ENCODE measurements at regions not wholly inside any gene's neighbourhood (a gene's known extent, or its start where the extent isn't known, plus 50 kb on each side); places are given as distances from the start of the nearest gene placed in this dataset.

DNA sequence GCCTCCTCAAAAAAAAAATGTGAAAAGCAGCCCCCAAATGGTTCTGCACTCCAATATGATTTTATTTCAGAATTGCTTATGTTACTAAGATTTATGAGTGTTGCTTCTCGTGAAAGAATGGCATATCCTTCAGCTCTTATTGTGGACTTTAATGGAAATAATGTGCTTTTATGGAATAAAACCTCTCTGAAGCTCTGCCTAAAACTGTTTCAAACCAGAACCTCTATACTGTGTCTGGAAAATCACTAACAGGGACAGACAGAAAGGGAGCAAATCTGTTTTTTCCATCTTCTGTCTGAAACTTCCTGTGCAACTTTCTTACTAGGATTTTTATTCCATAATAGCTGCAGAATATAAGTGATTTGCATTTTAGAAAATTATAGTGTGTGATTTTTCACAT is 493.1 kb downstream of the ANKRD50 start:
- DNase-seq (ENCODE audit: low spot score): no peak

DNA sequence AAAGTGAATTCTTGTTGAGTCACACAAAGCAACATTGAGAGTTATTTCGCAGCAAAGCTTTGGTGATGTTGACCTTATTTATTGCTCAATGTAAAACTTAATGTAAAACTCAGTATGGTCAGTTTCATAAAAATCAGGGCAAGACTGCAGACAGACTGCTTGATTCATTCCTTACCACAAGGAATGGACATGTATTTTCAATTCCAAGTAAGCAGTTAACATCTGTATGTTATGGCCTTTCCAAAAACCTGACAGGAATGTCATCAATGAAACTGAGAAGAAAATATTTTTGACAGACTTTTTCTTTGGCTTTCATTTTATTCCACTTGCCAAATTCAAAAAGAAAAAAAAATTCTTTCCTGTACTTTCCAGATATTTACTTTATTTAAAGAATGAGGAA is 488.3 kb downstream of the ANKRD50 start:
- no peak for DNase-seq (ENCODE audit: low spot score)

DNA sequence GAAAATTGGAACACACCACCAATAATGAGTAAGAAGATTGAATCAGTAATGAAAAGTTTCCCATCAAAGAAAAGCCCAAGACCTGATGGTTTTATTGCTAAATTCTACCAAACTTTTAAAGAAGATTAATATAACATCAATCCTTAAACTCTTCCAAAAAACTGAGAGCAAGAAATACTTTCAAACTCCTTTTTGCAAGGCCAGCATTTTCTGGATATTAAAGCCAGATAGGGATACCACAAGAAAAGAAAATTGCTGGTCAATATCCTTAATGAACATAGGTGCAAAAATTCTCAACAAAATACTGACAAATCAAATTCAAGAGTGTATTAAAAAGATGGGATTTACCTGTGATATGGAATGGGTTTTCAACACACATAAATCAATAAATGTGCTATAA is 484.6 kb downstream of the ANKRD50 start:
- DNase-seq (ENCODE audit: low spot score): no peak

GRCh38 chr4:124230268-124230667 is 482.3 kb downstream of the ANKRD50 start:
- DNase-seq (ENCODE audit: low spot score): no peak

DNA sequence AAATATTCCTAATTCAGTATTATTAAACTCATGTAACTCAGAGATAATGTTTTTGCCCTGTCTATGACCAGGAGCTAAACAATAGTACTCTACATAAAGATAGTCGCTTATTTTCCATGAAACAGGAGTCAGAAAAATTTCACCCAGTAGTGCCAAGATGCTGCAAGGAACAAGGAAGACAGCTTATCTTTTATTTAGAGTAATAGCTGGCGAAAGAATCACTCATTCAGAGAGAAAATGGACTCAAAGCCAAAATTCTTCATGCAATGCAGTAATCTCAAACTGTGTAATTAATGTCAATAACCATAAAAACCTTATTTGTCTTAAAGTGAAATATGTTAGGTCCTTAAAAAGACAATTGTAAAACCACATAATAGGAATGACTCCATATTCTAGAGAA is 477.8 kb downstream of the ANKRD50 start:
- DNase-seq (ENCODE audit: low spot score): no peak

DNA sequence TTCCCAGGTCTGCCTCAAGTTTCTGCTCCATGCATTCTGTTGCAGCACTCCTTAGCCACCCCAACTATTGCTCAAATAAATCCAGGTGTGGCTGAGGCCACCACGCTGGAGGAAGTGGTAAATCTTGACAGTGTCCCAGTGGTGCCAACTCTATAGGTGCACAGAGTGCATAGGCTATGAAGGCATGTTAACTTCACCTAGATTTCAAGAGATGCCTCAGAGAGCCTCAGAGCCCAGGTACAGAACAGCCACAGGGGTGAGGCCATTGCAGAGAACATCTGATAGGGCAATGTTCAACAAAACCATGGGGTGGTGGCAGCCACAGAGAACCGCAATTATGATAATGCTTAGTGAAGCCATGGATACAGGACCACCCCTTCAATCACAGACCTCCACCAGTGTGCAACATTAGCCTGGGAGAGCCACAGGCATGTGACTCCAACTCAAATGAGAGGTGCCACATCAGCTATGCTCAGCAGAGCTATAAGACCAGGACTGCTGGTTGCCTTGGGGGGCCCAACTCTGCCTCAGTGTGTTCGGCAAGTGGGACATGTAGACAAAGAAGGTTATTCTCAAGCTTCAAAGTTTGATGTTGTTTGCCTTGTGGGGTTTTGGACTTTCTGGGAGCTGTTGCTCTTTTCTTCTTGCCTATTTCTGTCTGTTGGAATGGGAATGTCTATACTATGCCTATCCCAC is 468.7 kb downstream of the ANKRD50 start:
- DNase-seq (ENCODE audit: low spot score): no peak

- no peak for DNase-seq (ENCODE audit: low spot score)
Observed at GRCh38 chr4:124253080-124253479, 459.5 kb downstream of the ANKRD50 start.

DNA sequence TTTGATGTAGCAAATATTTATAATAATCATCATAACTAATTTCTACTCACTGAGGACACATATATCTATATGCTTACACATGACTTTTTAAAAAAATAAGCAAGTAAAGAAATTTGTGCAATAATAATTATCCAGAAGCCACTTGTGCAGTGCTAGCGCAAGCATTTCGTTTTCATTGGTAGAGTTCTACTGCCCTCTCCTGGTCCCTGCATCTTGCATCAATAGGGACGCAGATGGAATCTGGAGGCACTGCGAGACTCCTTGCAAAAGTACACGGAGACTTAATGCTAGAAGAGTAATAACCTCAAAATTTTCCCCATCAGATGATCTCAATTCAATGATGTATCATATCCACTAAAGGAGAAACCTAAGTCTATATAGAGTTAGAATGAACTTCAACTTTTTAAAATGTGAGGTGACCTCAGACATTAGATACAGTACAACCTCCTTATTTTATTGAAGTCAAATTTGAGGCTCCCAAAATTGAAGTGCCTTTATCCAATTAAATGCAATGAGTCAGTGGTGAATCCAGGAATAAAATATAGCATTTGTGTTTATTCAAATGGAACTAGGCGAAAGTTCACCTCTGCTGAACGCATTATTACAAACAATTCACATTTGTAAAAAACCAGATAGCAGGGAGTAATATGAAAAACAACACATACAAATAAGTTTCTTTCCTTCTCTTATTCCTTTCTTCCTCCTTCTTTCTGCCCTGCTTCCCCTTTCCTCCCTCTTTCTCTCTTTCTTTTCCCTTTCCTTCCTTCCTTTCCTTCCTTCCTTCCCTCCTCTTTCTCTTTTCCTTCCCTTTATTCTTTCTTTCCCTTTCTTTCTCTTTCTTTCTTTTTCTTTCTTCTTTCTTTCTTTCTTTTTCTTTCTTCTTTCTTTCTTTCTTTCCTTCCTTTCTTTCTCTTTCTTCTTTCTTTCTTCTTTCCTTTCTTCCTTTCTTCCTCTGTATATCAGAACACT is 450.0 kb downstream of the ANKRD50 start:
- peak; percentile 7 for DNase-seq (ENCODE audit: low spot score)

DNA sequence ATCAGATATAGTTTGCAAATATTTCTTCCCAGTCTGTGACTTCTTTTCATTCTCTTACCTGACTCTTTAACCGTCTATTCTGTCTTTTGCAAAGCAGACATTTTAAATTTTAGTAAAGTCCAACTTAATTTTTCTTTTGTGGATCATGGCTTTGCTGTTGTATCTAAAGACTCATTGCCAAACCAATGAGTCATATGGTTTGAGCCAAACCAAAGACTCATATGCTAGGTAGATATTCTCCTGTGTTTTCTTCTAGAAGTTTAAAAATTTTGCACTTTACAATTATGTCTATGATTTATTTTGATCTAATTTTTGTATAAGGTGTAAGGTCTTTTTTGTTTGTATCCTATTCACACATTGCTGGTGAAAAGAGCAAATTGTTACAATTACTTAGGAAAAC is 446.8 kb downstream of the ANKRD50 start:
- DNase-seq (ENCODE audit: low spot score): no peak

DNA sequence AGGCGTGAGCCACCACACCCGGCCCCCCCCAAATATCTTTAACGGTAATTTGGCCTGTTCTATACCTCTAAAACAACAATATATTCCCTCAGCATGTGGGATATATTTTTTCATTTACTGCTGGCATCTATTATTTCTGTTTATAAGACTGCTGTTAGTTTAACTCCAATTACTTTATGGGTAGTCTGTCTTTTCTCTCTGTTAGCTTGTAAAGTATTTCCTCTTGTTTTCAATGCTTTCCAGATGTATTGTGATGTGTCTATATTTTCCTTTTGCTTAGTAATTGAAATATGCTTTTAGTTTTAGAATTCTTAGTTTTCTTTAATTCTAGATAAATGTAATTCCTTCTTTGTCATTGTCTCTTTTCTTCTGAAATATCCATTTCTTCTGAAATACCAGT is 445.8 kb downstream of the ANKRD50 start:
- DNase-seq (ENCODE audit: low spot score): no peak

DNA sequence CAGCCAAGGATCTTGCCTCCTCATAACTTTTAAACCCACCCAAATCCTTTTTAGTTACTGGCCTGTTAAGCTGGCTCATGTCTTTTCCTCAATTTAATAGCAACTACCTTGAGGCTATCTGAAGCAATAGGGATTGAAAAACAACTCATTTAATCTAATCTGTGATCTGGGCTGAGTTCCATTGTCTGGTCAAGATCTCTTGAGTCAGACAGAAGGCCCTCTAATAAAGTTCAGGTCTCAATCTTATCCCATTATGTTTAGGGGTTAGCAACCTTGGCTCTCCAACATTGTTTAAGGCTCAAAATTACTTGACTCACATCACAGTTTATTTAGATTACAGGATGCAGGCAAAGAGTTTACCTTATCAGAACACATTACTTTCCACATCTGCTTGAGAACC is 436.1 kb downstream of the ANKRD50 start:
- no peak for DNase-seq (ENCODE audit: low spot score)

GRCh38 chr4:124277691-124278090 is 434.8 kb downstream of the ANKRD50 start:
- DNase-seq (ENCODE audit: low spot score): no peak

DNA sequence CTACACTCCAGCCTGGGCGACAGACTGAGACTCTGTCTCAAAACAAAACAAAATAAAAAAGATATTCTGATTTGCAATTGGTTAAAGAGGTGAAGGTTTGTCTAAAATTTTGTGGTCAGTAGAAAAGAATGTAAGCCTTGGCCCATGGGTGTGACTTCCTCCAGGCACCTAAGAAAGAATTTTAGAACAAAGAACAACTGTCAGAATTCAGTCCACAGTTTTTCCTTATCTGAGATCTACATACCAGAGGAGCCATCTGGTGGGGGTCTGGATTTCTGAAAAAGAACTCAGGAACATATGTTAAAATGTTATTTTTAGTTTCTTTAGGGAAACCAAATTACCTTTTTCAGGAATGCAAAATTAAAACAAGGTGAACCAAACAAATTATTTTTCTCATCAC is 434.1 kb downstream of the ANKRD50 start:
- DNase-seq (ENCODE audit: low spot score): no peak

DNA sequence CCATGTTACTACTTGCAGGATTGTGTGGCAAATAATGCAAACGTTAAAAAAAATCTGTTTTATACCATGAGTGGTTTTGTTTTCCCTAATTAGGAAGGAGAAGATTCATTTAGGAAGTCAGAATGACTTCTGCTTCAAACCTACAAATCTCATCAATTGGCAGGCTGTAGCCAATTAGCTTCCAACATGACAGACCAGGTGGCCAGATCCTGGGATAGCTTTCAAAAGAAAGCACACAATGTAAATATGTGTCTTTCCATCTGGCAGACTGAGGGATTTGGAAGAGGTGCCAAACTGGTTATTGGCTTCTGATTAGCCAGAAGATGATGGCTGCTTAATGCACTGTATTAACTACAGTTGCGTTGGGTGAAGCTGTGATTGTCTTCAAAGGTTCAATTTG is 432.8 kb downstream of the ANKRD50 start:
- no peak for DNase-seq (ENCODE audit: low spot score)

DNA sequence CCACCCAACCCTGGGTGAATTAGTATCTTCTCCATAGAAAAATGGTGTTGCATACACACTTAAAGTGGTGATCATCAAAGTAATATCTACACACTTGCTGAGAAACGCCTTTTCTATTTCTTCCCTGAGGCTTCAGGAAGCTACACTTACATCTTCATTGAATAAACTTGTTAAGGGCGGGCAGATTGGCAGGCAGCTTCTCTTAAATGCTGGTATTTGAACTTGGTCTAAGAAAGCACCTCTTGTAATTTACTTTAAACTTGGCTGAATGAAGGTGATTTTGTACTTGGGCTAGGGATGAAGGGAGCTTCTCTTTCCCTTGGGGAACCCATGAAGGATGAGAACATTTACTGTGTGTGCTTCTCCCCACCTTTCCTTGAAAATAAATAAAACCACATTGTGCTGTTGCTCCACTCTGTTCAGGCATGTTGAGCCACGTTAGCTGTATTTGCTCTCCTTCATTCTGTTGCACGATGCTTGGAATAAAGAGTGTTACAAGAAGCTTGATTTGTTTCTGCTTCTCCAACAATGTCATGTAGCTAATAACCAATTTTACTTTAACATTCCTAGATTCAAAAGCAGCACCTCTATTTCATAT is 430.1 kb downstream of the ANKRD50 start:
- DNase-seq (ENCODE audit: low spot score): no peak

GRCh38 chr4:124288706-124289486 is 423.6 kb downstream of the ANKRD50 start:
- no peak for DNase-seq (ENCODE audit: low spot score)

DNA sequence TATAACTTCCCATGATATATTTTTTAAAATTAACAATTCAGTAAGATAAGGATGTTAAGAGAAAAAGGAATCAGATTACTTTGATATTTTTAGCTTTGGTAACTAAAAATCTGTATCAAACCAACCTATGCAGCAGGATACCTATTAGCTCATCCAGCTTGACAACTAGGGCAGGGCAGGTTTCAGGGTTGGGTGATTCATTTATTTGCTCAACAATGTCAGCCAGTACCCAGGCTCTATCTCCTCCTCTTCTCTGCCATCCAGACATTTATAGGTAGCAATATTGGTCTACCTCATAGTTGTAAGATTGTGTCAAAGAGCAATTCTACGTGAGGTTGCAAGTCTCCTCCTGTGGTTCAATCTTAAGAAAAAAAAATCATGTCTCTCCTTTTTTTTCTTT is 421.9 kb downstream of the ANKRD50 start:
- no peak for DNase-seq (ENCODE audit: low spot score)

DNA sequence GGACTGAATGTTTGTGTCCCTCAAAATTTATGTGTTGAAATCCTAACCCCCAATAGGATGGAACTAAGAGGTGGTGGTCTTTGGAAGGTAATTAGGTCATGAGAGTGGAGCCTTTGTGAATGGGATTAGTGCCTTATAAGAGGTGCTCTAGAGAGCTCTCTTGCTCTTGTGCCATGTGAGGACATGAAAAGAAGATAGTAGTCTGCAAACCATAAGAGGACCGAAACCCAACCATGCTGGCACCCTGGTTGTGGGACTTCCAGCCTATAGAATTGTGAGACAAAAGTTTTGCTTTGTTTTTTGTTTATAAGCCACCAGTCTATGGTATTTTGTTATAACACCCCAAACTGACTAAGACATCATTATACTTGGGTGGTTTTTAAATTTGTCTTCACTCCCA is 417.1 kb downstream of the ANKRD50 start:
- DNase-seq (ENCODE audit: low spot score): no peak

DNA sequence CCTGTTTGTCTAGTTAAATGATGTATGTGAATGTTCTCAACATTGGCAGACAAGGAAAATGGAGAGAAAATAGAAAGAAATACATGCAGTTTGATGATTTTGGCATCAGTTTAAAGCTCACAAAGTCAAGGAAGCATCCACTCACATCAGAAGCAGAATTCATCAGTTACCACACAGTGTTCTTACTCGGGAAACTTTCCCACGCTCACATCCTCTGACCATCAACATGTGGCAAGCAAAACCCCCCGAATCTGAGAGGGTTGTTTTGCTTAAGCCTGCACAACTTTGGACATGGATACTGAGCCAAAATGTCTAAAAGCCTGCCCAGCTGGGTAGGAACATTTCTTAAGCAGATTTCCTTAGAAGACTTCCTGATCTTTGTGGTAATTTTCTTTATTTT is 407.6 kb downstream of the ANKRD50 start:
- DNase-seq (ENCODE audit: low spot score): no peak

- no peak for DNase-seq (ENCODE audit: low spot score)
Observed at GRCh38 chr4:124306352-124306751, 406.2 kb downstream of the ANKRD50 start.

DNA sequence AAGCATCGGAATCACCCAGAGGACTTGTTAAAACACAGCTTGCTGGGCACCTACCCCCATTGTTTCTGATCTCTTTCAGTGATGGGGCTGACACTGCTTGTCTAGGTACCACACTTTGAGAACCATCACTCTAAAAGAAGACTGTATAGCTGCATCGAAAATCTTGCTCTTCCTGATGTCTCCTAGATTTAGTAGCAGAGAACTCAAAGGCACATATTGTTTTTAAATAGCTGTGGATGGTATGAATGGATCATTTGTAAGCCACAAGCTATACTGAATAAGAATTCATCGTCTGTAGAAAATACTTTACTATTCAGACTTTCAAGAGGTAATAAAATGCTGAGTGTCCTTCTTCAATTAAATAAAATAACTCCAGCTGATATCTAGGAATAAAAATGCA is 405.4 kb downstream of the ANKRD50 start:
- no peak for DNase-seq (ENCODE audit: low spot score)

- DNase-seq (ENCODE audit: low spot score): no peak
Observed at GRCh38 chr4:124318292-124318691, 394.2 kb downstream of the ANKRD50 start.

All from HuH-7.5 (cell line).